GM12878 (cell line): ENCODE measurements at regions not wholly inside any gene's neighbourhood (a gene's known extent, or its start where the extent isn't known, plus 50 kb on each side); places are given as distances from the start of the nearest gene placed in this dataset.

Experiments
- ATAC-seq: fragments of 200-7000 bp; cut with Tn5 transposase; 3 replicates; pipeline ENCODE4 v1.9.1; 2020; ENCODE audit warnings: mild to moderate bottlenecking, moderate library complexity
- BruUV-seq: library from RNA; stranded (reverse); fragments of 400-500 nt; replicated peaks from 2 replicates; lab custom pipeline; 2021; lab: Mats Ljungman, UMichigan
- CTCF ChIA-PET: fragments of 300-600 bp; sonication (Branson Sonifier 250); formaldehyde crosslinking; extraction: SDS; loops from one replicate; lab custom pipeline; 2021; ENCODE audit warnings: inconsistent platforms; lab: Yijun Ruan, JAX
- POLR2A ChIA-PET: fragments of 350-600 bp; formaldehyde crosslinking; extraction: SDS; loops from one replicate; lab custom pipeline; 2021; ENCODE audit warnings: inconsistent platforms; lab: Charles Lee
- RAD21 ChIA-PET: fragments of 300-600 bp; sonication (Branson Sonifier 250); formaldehyde crosslinking; loops from one replicate; lab custom pipeline; 2023; ENCODE audit warnings: antibody characterized with exemption; ENCODE audit not compliant: unreplicated experiment; lab: Charles Lee
- SMC1A ChIA-PET: fragments of 300-600 bp; sonication (Branson Sonifier 250); formaldehyde crosslinking; loops from one replicate; lab custom pipeline; 2023; ENCODE audit not compliant: unreplicated experiment, uncharacterized antibody; lab: Charles Lee
- DNase-seq: peaks from one replicate; pipeline ENCODE4 v3.0.0-alpha.2; 2011; ENCODE audit warnings: low read depth, low spot score
- FAIRE-seq: peaks from 3 replicates; lab custom pipeline; 2011; peaks lifted over from hg19 to GRCh38; lab: Jason Lieb, UNC
- H2AFZ ChIP-seq: 2 replicates; pipeline ENCODE4 v1.6.0; 2011; ENCODE audit warnings: low read depth, low read length, control low read depth; ENCODE audit not compliant: control insufficient read depth
- H3K27ac ChIP-seq: 2 replicates; pipeline ENCODE4 v1.5.1; 2011; ENCODE audit warnings: control low read depth; ENCODE audit not compliant: control insufficient read depth, insufficient read depth
- H3K27me3 ChIP-seq, 2 experiments: replicated peaks in 1 of 2; 2 replicates each; pipeline versions ENCODE4 v1.6.0 to v1.6.1; 2011; ENCODE audit warnings: low read length in 1 of 2; ENCODE audit not compliant: control insufficient read depth in 2 of 2, insufficient read depth in 2 of 2
- H3K36me3 ChIP-seq, 2 experiments: 2 replicates each; pipeline ENCODE4 v1.5.1; 2011; ENCODE audit warnings: low read length in 1 of 2; ENCODE audit not compliant: control insufficient read depth in 2 of 2, insufficient read depth in 2 of 2
- H3K4me1 ChIP-seq: 2 replicates; pipeline ENCODE4 v1.6.1; 2011; ENCODE audit warnings: mild to moderate bottlenecking, low read length, moderate library complexity, mixed read lengths; ENCODE audit not compliant: control insufficient read depth, insufficient read depth
- H3K4me2 ChIP-seq: 2 replicates; pipeline ENCODE4 v1.6.0; 2011; ENCODE audit warnings: control low read depth; ENCODE audit not compliant: control insufficient read depth, insufficient read depth
- H3K4me3 ChIP-seq: fragments of 200-600 bp; sonication (generic); 2 replicates; pipeline ENCODE4 v1.5.1; 2016
- H3K79me2 ChIP-seq: 2 replicates; pipeline ENCODE4 v1.6.0; 2011; ENCODE audit warnings: low read length; ENCODE audit not compliant: control insufficient read depth, insufficient read depth
- H3K9ac ChIP-seq: 2 replicates; pipeline ENCODE4 v1.8.0; 2011; ENCODE audit warnings: low read length, control low read depth, mixed read lengths; ENCODE audit not compliant: control insufficient read depth, insufficient read depth
- H3K9me3 ChIP-seq: replicated peaks from 3 replicates; pipeline ENCODE4 v1.5.1; 2011; ENCODE audit warnings: mild to moderate bottlenecking, low read length; ENCODE audit not compliant: control insufficient read depth, insufficient read depth
- H4K20me1 ChIP-seq: 2 replicates; pipeline ENCODE4 v1.6.0; 2011; ENCODE audit not compliant: control insufficient read depth, insufficient read depth
- BMI1 ChIP-seq: fragments of 450-650 bp; IDR thresholded peaks from 2 replicates; pipeline ENCODE4 v1.6.1; 2016; ENCODE audit warnings: mild to moderate bottlenecking, moderate library complexity, borderline replicate concordance
- FOS ChIP-seq: IDR thresholded peaks from 3 replicates; pipeline ENCODE4 v1.6.1; 2011; ENCODE audit warnings: borderline replicate concordance; ENCODE audit not compliant: insufficient read length; ENCODE audit errors: extremely low read depth
- FOXM1 ChIP-seq: IDR thresholded peaks from 2 replicates; pipeline ENCODE4 v1.6.1; 2012; ENCODE audit warnings: low read depth, mild to moderate bottlenecking, inconsistent platforms, low read length, moderate library complexity
- GABPA ChIP-seq: IDR thresholded peaks from 2 replicates; pipeline ENCODE4 v1.6.1; 2014; ENCODE audit warnings: antibody characterized with exemption, low read depth, mild to moderate bottlenecking, inconsistent platforms
- NBN ChIP-seq: fragments of 450-650 bp; IDR thresholded peaks from 2 replicates; pipeline ENCODE4 v1.6.1; 2016
- NRF1 ChIP-seq: conservative IDR thresholded peaks from 2 replicates; pipeline ENCODE4 v1.6.1; 2011; ENCODE audit warnings: mild to moderate bottlenecking, low read depth, low read length, improper control_type of control experiment
- RB1 ChIP-seq: fragments of 450-650 bp; formaldehyde crosslinking; IDR thresholded peaks from 2 replicates; pipeline ENCODE4 v1.6.1; 2017; ENCODE audit warnings: mild to moderate bottlenecking, borderline replicate concordance
- SMC3 ChIP-seq: IDR thresholded peaks from 2 replicates; pipeline ENCODE4 v1.6.1; 2011; ENCODE audit warnings: low read length, improper control_type of control experiment, borderline replicate concordance
- TCF3 ChIP-seq: IDR thresholded peaks from 2 replicates; pipeline ENCODE4 v1.6.1; 2012; ENCODE audit warnings: low read depth, mild to moderate bottlenecking, low read length, borderline replicate concordance; ENCODE audit not compliant: insufficient read depth
- ZNF217 ChIP-seq: fragments of 450-650 bp; IDR thresholded peaks from 2 replicates; pipeline ENCODE4 v1.6.1; 2017; ENCODE audit warnings: antibody characterized with exemption, mild to moderate bottlenecking
- ZZZ3 ChIP-seq: IDR thresholded peaks from 2 replicates; pipeline ENCODE4 v1.6.1; 2011; ENCODE audit warnings: low read depth; ENCODE audit not compliant: control insufficient read depth, insufficient read length
- WGBS: methylation state at CpG from one replicate; pipeline ENCODE4 v1.1.6; 2016; ENCODE audit warnings: low lambda C conversion rate; ENCODE audit not compliant: insufficient replicate concordance, insufficient coverage; ENCODE audit errors: missing lambda C conversion rate; 5-methylcytosine and 5-hydroxymethylcytosine counted together
- in situ Hi-C: fragments of 300-500 bp; cut with MboI; formaldehyde crosslinking; loops from 9 replicates; pipeline ENCODE4 v1.14.3; 2018; ENCODE audit warnings: mixed read lengths
- intact Hi-C: fragments of 100-400 bp; cut with micrococcal nuclease; formaldehyde crosslinking; loops from one replicate; pipeline ENCODE4 v1.14.2; 2022; ENCODE audit not compliant: unreplicated experiment
- TF ChIP-seq, protein P1 (sequence below): fragments of 450-650 bp; IDR thresholded peaks from 2 replicates; pipeline ENCODE4 v1.6.1; 2017; ENCODE audit warnings: low read depth, mild to moderate bottlenecking, moderate library complexity
- TF ChIP-seq, protein P2 (sequence below): IDR thresholded peaks from 2 replicates; pipeline ENCODE4 v1.6.1; 2011; ENCODE audit warnings: mild to moderate bottlenecking, low read depth, low read length, moderate library complexity; ENCODE audit not compliant: insufficient replicate concordance
- TF ChIP-seq, protein P3 (sequence below): fragments of 450-650 bp; IDR thresholded peaks from 2 replicates; pipeline ENCODE4 v1.6.1; 2017; ENCODE audit warnings: antibody characterized with exemption, mild to moderate bottlenecking, moderate library complexity
- TF ChIP-seq, protein P4 (sequence below): fragments of 450-650 bp; IDR thresholded peaks from 2 replicates; pipeline ENCODE4 v1.6.1; 2018; ENCODE audit warnings: borderline replicate concordance, mild to moderate bottlenecking; ENCODE audit not compliant: partially characterized antibody

DNA sequence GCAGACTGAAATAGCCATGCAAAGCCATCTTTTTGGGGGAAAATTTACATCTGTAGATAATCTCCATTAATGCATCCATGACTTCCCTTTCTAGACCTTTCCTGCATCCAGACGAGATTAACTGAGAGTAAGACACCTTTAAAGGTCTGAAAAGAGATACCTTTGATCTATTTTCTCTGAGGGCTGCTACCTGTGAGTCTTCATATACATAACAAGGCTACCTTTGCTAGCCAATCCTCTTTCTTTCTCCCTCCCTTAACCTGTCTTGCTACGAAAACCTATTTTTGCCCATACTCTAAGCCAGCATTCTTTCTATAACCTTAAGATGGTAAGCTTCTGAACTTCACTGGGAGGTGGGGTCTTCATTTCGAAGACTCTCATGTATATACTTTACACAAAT lies 908.5 kb upstream of the FBXO33 start:
- BruUV-seq, result no TSS peak
- 0% methylated on average over 3 of the region's 3 CpGs for WGBS
- no peaks in the 10 kb centered on the region for H3K4me1 ChIP-seq
- H3K9me3 ChIP-seq, result no peaks in the 10 kb centered on the region
- intact Hi-C loops, result no loop called here
- H3K27ac ChIP-seq, result no peak overlapping the region
- no peaks in the 10 kb centered on the region for H3K36me3 ChIP-seq
- no peak overlapping the region for H2AFZ ChIP-seq
- no peak for ATAC-seq
- no peaks in the 10 kb centered on the region for H3K79me2 ChIP-seq
- ChIA-PET CTCF (no interaction called here), RAD21 (no interaction called here), SMC1A (no interaction called here), POLR2A (no interaction called here)
- H3K4me3 ChIP-seq, result no peak overlapping the region
- H4K20me1 ChIP-seq, result no peaks in the 10 kb centered on the region
- DNase-seq, result no peak
- H3K9ac ChIP-seq, result no peak overlapping the region
- in situ Hi-C loops, result no loop called here
- no peak for FAIRE-seq
- H3K27me3 ChIP-seq, result no peaks in the 10 kb centered on the region
- H3K4me2 ChIP-seq, result no peak overlapping the region
- TF ChIP-seq SMC3 (no peak), RB1 (no peak), NRF1 (no peak), GABPA (no peak), FOS (no peak), ZZZ3 (no peak), TCF3 (no peak), FOXM1 (no peak), ZNF217 (no peak), NBN (no peak), BMI1 (no peak)
- TF ChIP-seq, protein P1, sequence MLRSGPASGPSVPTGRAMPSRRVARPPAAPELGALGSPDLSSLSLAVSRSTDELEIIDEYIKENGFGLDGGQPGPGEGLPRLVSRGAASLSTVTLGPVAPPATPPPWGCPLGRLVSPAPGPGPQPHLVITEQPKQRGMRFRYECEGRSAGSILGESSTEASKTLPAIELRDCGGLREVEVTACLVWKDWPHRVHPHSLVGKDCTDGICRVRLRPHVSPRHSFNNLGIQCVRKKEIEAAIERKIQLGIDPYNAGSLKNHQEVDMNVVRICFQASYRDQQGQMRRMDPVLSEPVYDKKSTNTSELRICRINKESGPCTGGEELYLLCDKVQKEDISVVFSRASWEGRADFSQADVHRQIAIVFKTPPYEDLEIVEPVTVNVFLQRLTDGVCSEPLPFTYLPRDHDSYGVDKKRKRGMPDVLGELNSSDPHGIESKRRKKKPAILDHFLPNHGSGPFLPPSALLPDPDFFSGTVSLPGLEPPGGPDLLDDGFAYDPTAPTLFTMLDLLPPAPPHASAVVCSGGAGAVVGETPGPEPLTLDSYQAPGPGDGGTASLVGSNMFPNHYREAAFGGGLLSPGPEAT, result no peak
- TF ChIP-seq, protein P2, sequence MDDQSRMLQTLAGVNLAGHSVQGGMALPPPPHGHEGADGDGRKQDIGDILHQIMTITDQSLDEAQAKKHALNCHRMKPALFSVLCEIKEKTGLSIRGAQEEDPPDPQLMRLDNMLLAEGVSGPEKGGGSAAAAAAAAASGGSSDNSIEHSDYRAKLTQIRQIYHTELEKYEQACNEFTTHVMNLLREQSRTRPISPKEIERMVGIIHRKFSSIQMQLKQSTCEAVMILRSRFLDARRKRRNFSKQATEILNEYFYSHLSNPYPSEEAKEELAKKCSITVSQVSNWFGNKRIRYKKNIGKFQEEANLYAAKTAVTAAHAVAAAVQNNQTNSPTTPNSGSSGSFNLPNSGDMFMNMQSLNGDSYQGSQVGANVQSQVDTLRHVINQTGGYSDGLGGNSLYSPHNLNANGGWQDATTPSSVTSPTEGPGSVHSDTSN, result no peak
- TF ChIP-seq, protein P3, sequence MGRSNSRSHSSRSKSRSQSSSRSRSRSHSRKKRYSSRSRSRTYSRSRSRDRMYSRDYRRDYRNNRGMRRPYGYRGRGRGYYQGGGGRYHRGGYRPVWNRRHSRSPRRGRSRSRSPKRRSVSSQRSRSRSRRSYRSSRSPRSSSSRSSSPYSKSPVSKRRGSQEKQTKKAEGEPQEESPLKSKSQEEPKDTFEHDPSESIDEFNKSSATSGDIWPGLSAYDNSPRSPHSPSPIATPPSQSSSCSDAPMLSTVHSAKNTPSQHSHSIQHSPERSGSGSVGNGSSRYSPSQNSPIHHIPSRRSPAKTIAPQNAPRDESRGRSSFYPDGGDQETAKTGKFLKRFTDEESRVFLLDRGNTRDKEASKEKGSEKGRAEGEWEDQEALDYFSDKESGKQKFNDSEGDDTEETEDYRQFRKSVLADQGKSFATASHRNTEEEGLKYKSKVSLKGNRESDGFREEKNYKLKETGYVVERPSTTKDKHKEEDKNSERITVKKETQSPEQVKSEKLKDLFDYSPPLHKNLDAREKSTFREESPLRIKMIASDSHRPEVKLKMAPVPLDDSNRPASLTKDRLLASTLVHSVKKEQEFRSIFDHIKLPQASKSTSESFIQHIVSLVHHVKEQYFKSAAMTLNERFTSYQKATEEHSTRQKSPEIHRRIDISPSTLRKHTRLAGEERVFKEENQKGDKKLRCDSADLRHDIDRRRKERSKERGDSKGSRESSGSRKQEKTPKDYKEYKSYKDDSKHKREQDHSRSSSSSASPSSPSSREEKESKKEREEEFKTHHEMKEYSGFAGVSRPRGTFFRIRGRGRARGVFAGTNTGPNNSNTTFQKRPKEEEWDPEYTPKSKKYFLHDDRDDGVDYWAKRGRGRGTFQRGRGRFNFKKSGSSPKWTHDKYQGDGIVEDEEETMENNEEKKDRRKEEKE, result no peak
- TF ChIP-seq, protein P4, sequence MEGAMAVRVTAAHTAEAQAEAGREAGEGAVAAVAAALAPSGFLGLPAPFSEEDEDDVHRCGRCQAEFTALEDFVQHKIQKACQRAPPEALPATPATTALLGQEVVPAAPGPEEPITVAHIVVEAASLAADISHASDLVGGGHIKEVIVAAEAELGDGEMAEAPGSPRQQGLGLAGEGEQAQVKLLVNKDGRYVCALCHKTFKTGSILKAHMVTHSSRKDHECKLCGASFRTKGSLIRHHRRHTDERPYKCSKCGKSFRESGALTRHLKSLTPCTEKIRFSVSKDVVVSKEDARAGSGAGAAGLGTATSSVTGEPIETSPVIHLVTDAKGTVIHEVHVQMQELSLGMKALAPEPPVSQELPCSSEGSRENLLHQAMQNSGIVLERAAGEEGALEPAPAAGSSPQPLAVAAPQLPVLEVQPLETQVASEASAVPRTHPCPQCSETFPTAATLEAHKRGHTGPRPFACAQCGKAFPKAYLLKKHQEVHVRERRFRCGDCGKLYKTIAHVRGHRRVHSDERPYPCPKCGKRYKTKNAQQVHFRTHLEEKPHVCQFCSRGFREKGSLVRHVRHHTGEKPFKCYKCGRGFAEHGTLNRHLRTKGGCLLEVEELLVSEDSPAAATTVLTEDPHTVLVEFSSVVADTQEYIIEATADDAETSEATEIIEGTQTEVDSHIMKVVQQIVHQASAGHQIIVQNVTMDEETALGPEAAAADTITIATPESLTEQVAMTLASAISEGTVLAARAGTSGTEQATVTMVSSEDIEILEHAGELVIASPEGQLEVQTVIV, result no peak
